DMS53 treated with DMSO at 0.1 percent for 48 hours (cell line): ENCODE measurements at regions not wholly inside any gene's neighbourhood (a gene's known extent, or its start where the extent isn't known, plus 50 kb on each side); places are given as distances from the start of the nearest gene placed in this dataset.
"Not testable (repeated sequence)": the region's sequence is repeated elsewhere in the genome, so short reads cannot be mapped to it uniquely, and the experiment has no call there.

Source experiments
- DNase-seq: peaks from one replicate; lab custom pipeline; 2025; ENCODE audit not compliant: unreplicated experiment; lab: John Stamatoyannopoulos, UW

DNA sequence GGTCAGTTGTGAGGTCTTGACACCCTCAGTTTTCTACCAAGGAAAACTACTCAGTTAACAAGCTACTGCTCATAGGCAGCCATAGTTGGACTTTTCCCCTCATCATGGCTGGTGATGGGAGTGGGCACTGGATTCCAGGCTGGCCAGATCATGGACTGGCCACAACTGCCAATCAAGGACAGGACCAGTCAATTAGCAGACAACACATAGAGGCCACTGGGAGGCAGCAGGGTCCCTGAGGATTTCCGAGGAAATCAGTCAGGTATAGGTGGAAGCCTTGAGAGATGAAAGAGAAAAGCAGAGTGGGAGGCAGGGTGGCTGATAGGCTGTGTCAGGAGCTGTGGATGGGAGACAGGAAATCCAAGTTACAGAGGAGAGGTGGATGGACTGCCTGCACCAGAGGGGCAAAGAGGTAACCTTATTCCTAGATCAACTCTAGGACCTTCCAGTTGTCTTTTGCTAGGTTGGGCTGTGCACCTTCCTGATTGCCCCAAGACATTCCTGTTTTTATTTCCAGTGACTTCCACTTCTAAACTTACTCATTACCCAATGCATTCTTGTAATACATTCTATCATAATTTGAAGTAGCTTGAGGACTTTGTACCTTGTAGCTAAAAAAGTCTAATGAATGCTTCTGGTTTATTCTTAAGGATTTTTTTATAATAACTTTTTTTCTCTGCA, 361.8 kb downstream of the KCNRG start:
- DNase-seq = no peak

DNA sequence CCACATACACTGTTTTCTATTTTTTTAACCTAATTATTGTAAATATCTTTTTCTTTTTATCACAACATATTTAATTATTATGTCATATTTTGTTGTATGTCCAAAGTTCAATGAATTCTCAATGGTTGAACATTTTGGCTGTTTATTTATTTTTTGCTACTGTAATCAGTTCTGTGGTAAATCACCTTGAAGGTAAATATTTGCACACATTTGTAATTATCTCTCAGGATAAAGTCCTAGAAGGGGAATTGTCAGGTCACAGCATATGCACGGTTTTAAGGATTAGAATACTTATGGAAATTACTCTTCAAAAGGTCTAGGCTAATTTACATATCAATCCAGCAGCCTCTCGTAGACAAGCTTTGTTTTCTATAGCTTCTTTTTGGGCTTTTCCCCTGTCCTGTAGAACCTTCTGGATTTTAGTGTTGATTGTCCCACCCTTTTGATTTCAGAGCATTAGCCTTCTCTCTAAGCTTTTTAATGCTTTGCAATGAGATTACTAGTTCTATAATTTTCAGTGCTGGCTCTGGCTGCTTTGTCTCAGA, 362.6 kb downstream of the KCNRG start:
- no peak for DNase-seq

DNA sequence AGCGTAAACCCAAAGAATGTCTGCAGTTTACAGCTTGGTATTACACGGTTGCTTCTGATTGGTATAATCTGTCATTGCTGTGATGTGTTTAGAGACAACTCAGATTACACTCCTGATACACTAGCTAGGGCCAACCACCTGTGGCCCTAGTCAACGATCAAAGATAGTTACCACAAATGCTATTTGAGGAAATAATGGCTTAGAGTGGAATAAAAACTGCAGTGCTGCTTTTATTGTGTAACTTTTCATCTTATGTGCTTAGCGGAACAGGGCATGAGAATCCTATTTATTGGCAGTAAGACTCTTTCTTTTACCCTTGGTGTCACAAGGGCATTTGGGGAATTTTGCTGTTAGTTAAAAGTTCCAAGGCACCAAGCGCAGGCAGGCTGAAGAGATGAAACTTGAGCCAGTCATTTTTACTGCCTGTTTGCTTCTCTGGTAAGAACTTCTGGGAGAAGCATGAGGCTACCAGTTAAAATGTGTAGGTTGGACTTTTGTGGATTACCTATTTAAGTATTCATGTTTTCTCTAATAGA, 363.3 kb downstream of the KCNRG start:
- DNase-seq = no peak

DNA sequence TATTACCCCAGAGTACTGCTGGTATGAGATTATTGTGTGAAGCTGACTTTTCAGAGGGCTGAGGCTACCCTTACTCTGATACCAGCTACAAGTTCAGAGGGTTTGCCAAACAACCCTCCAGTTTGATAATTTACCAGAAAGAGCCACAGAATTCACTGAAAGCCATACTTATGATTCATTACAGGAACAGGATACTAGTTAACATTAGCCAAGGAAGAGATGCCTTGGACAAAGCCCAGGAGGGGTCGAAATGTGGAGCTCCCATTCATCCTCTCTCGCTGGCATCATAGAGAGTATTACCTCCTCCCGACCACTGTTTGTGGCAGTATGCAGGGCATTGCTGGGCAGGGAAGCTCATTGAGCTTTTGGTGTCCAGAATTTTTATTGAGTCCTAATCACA, 364.3 kb downstream of the KCNRG start:
- no peak for DNase-seq

DNA sequence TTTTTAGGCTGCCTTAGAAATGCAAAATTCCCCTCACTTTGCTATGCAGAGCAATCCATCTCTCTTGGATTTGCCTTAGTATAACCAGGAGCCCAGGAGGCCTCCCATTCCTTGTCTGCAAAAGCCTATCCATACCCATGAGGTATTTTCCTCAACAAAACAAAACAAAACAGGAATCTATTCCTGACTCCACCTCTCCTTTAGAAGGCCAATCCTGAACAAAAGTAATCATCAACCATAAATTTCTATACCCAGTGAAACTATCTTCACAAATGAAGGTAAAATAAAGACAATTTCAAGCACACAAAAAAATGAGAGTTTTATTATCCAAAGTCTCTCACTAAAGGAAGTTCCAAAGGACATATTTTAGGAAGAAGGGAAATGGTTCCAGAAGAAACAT, 365.7 kb downstream of the KCNRG start:
- no peak for DNase-seq

DNA sequence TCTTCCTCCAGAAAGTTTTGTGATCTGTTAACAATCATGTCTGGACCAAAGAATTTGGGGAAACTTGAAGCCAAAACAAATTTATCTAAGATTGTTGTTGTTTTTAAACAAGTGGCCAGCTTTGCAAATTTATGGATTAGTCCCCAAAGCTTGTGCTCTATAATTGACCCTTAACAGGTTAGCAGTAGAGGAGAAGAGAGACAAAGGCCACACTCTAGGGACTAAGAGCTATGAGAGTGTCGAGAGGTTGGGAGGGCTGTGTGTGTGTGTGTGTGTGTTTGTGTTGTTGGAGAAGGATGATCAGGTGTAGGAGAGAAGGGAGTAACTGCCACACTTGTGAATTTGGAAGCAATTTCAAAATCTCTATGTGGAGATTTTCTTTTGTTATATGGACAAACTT, 367.3 kb downstream of the KCNRG start:
- DNase-seq = no peak

DNA sequence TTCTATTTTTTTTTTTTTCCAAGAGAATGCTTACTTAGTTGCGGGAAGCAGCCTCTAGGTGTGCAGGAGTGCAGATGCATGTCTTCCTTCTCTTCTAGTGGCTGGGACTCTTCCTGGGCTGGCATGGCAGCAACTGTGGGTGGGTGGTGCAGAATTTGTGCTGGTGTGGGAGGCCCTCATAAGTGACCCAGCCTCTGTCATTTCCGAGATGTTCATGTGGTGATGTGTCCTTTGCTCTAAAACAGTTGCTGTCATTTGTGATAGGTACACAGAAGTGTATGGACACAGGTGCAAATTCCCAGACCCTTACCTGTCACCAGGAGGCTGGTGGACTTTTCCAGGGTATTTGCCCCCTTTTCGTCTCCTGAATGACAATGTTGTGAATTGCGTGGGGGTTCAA, 367.7 kb downstream of the KCNRG start:
- DNase-seq = no peak

DNA sequence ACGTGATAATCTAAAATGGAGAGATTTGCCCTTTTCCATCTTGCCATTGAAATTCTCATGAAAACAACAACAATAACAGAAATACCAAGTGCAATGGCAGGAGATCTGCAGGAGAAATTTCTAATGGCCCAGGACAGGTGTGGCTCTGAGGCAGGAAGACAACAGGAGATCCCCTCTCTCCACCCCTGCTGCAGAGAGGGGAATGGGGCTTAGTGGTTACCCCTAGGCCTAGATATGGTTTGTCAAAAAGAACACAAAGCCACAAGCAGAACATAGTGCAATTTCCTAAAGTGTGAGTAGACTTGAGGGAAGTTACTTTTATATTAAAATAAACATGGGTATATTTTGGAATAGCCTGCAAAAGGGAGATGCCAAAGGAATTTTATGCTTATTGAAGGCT, 369.5 kb downstream of the KCNRG start:
- DNase-seq = no peak

DNA sequence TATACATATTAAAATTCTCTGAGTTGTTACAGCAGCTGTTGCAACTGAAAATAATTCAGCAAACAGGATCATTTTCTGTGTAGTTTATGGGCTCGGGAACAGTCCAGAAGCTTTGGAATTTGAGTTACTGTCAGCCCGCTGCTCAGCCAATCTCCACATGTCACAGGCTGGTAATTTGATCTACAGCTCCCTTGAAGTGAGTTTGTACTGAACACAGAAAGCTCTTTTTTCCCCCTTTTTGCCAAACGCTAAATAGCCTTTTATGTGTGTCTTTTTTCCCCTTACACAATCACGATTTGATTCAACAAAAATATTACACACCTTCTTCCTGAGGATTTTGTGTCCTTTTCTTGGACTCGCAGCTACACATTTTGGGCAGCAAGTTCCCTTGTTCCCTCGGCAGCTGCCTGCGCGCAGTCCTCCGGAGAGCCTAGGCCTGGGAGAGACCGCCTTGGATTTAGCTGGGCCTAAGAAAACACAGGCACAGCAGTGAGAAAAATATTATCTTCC, 371.4 kb downstream of the KCNRG start:
- DNase-seq = no peak

DNA sequence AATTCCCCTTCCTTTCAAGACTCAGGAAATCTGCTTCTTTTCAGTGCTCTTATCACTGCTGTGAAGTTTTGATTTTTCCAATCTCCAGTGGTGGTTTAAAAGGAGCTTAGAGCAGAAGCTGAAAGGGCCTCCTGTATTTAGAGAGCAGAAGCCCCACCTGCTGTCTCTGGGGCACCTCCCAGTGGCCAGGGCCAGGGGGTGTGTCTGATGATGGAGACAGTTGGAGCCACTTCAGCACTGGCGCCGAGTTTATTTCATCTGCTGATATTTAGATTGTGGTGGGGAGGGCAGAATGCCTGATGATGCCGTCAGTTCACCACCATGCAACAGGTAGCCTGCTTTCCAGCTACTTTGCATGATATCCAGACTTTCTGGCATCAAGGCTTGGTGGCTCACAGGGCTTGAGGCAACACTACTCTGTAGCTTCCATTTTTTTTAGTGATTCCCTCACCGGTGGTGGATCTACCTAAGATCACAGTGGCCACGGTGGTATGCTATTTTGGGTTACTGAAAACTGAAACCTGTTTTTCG, 371.9 kb downstream of the KCNRG start:
- DNase-seq = no peak

DNA sequence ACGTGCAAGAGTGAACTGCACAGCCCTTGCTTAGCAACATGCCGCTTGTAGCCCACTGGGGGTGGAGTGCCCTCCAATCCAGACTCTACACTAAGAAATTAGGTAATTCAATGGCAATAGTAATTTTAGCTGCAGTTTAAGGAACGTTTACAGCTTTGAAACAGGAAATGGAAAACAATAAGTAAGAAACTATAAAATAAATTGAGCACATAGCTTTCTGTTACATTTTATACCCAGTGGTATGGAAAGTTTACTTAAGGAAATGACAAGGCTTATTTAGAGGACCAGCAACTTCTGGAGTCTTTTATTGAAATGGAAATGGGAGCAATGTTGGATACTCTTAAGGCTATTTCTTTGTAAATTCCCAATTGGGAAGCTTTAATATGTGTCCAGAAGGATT, 373.2 kb downstream of the KCNRG start:
- DNase-seq = no peak

DNA sequence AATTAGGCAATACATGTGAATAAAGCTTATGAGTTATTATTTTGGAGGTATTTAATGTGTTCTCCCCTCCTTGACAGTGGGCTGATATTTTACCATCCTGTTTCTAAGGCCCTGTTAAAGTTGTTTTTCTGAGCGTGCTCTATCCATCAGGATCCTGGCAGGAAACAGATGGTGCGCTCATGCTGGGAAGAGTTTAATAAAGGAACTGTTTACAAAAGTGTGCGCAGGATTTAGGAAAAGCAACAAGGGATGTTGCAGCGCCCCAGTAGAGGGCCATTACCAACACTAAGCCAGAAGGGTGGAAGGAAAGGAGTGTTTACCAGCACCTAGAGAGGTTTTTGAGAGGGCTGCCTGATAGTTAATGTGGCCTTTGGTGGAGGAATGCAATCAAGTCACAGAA, 374.5 kb downstream of the KCNRG start:
- no peak for DNase-seq

DNA sequence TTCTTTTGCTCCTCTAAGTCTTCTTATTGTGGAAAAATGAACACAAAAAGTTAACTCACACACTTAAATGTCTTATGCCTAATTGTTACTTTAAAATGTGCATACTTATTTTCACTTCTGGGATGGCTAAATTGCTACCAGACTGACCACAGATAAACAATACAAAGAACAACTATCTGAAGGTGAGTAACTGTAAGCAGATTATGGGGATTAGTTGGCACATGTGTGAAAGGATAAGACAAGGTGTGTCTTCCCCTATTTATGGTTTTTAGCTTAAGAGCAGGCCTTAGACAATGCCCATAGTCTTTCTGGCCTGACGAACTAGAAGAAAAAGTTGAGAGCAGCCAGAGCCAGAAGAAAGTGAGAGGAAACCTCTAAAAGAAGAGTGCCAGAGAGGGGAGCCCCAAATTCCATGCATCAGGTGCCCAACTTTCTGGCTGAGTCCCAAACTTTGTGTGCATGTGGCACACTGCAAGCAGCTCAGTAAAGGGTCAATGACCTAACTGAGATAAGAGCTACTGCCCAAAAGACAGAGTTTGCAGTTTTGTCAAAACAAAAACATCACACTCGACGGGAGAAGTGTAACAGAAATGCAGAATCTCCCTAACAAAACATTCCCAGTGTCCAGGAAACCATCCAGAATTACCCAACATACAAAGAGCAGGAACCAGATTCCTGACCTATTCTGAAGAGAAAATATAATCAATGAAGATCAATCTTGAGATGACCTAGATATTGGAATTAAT, 375.4 kb downstream of the KCNRG start:
- DNase-seq = no peak

DNA sequence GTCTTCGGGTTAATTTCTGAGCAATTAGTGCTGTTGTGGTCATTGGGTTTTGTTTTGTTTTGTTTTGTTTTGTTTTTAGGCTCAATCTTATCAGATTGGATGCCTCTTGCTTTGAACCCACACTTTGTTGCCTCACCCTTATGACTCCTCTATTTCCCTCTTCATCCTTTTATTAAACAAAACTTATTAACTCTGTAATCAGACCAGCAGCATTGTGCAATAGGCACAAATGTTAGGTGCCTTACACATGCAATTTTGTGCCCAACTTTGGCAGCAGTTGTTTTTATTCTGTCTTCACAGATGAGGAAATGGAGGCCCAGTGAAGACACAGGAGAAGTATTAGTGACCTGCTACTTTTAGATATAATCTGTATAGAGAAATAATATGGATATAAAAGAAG, 377.7 kb downstream of the KCNRG start:
- DNase-seq = no peak

DNA sequence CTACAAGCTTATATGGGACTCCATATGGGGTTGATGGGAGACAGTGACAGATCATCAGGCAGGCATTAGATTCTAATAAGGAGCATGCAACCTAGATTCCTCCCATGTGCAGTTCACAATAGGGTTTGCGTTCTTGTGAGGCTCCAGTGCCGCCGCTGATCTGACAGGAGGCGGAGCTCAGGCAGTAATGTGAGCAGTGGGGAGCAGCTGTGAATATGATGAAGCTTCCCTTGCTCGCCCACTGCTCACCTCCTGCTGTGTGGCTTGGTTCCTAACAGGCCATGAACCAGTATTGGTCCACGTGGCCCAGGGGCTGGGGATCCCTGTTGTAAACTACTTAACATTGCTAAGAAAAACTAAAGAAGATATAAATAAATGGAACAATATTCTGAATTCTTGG, 378.4 kb downstream of the KCNRG start:
- DNase-seq = no peak

DNA sequence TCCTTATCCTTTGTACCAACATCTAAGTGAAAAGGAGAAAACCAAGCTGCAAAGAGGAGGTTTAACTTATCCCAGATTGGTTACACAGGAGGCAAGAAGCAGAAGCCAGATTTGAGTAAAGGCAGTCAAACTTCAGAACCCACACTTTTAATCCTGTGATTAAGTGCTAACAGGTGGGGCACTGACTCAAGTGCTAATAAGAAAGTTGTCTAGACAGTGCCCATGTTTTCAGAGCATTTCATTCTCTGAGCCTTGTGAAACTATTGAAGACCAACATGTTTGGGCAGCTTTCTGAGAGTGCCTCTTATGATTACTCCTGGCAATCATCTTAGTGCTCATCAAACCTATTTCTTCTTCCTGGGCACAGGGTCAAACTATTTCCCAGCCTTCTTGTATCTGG, 380.8 kb downstream of the KCNRG start:
- DNase-seq = no peak

DNA sequence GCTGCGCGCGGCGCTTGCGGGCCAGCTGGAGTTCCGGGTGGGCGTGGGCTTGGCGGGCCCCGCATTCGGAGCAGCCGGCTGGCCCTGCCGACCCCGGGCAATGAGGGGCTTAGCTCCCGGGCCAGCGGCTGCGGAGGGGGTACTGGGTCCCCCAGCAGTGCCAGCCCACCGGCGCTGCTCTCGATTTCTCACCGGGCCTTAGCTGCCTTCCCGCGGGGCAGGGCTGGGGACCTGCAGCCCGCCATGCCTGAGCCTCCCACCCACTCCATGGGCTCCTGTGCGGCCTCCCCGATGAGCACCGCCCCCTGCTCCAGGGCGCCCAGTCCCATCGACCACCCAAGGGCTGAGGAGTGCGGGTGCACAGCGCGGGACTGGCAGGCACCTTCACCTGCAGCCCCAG, 381.4 kb downstream of the KCNRG start:
- DNase-seq = not testable (repeated sequence)

DNA sequence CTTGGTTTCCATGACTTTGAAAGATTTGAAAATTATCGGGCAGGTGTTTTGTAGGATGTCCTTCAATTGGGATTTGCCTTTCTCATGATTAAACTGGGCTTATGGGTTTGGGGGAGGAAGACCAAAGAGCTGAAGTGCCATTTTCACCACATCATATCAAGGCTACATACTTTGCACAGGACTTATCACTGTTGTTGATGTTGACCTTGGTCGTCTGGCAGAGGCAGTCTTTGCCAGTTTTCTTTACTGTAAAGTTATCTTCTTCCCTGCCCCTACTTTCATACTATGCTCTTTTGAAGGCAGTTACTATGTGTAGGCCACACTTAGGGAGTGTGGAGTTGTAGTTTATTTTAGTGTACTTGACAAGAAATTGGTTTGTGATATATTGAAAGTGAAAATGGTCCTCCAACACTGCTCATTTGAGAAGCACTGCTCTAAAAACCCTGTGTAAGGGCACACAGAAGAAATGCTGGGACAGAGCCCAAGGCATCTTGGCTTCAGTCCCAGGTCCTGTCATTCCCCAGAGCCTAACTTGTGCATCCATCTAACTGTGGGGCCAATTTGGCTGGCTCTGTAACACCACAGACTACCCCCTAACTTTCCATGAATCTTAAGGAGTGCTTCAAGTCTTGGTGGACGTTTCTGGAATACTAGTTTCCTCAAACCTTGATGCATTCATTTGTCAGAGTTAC, 384.9 kb downstream of the KCNRG start:
- DNase-seq = no peak

DNA sequence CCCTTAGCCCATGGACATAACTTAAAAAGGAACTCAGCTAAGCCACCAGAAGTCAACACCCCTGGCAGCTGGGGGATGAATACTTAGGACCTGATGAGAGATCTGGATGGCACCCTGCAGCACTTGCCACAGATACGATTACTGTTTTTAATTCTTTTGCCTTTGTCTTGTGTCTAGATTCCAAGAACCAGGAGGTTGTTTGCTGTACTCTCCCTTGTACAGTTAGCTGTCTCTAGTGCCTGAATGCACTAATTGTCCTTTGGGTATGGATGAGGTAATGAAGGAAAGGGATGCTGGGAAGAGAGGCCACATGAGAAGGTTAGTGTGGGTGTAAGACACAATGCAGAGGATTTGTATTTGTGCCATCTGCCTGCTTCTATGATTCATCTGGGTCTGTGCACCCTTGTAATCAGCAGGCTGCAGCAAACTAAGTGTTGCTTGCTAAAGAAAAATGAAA, 385.8 kb downstream of the KCNRG start:
- no peak for DNase-seq

DNA sequence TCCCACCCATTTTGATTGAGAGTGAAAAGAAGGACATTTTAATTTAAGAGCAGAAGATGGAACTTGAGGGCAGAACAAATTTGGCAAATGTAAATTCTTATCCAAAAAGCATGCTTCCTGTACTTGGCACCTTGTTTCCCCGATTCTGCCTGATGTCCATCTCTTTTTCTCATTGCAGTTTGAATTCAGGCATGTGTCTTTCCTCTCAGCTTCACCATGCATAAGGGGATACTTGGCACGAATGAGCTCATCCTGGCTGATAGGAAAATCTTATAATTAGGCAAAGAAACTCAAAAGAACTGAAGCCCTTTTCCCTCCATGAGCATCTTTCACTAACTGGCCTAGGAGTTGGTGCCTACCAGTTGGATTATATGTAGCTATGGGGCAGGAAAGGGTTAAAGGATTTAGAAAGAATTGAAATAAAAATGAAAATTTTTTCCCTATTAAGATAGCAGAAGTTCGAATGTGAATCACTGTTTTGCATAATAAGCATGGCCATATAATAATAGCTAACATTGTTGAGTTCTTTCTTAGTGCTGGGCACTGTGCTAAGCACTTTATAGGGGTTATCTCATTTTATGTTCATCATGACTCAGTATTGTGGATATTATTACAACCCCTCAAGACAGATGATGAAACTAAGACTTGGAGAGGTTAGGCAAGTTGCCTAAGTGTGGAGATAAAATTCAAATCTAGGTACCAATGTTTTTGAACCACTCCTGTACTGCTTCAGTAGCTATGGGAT, 386.6 kb downstream of the KCNRG start:
- no peak for DNase-seq
